H9 (cell line): ENCODE measurements at regions not wholly inside any gene's neighbourhood (a gene's known extent, or its start where the extent isn't known, plus 50 kb on each side); places are given as distances from the start of the nearest gene placed in this dataset.

ENCODE experiments used
- DNase-seq: peaks from one replicate; pipeline ENCODE4 v3.0.0-alpha.2; 2017
- H2AFZ ChIP-seq: one replicate; pipeline ENCODE4 v1.6.1; 2013; ENCODE audit warnings: mild to moderate bottlenecking, low read length, control low read depth, moderate library complexity
- H2AK5ac ChIP-seq: 2 replicates; pipeline ENCODE4 v1.6.1; 2013; ENCODE audit warnings: low read length, control low read depth, mixed read lengths; ENCODE audit not compliant: insufficient read length
- H2BK120ac ChIP-seq: one replicate; pipeline ENCODE4 v1.6.1; 2013; ENCODE audit warnings: low read depth, mild to moderate bottlenecking, low read length, control low read depth, inconsistent platforms; ENCODE audit not compliant: poor library complexity, severe bottlenecking
- H2BK12ac ChIP-seq: 2 replicates; pipeline ENCODE4 v1.6.1; 2013; ENCODE audit warnings: low read length, control low read depth, mixed read lengths, low read depth; ENCODE audit not compliant: insufficient read length
- H2BK15ac ChIP-seq: 2 replicates; pipeline ENCODE4 v1.6.1; 2013; ENCODE audit warnings: low read depth, low read length, control low read depth
- H2BK20ac ChIP-seq: one replicate; pipeline ENCODE4 v1.6.1; 2013; ENCODE audit warnings: low read depth, mild to moderate bottlenecking, low read length, control low read depth, inconsistent platforms; ENCODE audit not compliant: poor library complexity, severe bottlenecking
- H2BK5ac ChIP-seq: 2 replicates; pipeline ENCODE4 v1.6.1; 2013; ENCODE audit warnings: low read length, control low read depth, mixed read lengths; ENCODE audit not compliant: insufficient read length
- H3K14ac ChIP-seq: 2 replicates; pipeline ENCODE4 v1.6.1; 2013; ENCODE audit warnings: low read length, control low read depth; ENCODE audit not compliant: insufficient read depth
- H3K18ac ChIP-seq: 2 replicates; pipeline ENCODE4 v1.6.1; 2013; ENCODE audit warnings: low read depth, mild to moderate bottlenecking, mixed read lengths, low read length, control low read depth; ENCODE audit not compliant: insufficient read length
- H3K23ac ChIP-seq: 2 replicates; pipeline ENCODE4 v1.6.1; 2013; ENCODE audit warnings: low read length, control low read depth, mixed read lengths, low read depth; ENCODE audit not compliant: insufficient read length
- H3K23me2 ChIP-seq: 2 replicates; pipeline ENCODE4 v1.6.1; 2013; ENCODE audit warnings: low read depth, mild to moderate bottlenecking, mixed read lengths, low read length, control low read depth; ENCODE audit not compliant: insufficient read length, poor library complexity, severe bottlenecking
- H3K27ac ChIP-seq: 2 replicates; pipeline ENCODE4 v1.5.1; 2013; ENCODE audit warnings: low read length, control low read depth, mixed read lengths, low read depth; ENCODE audit not compliant: insufficient read length
- H3K27me3 ChIP-seq: 2 replicates; pipeline ENCODE4 v1.6.1; 2013; ENCODE audit warnings: low read length, control low read depth, inconsistent platforms; ENCODE audit not compliant: insufficient read depth
- H3K4ac ChIP-seq: 2 replicates; pipeline ENCODE4 v1.6.1; 2013; ENCODE audit warnings: low read depth, mild to moderate bottlenecking, control low read depth, inconsistent platforms, low read length, moderate library complexity
- H3K4me1 ChIP-seq: 2 replicates; pipeline ENCODE4 v1.6.1; 2013; ENCODE audit warnings: low read length, control low read depth, inconsistent platforms; ENCODE audit not compliant: insufficient read depth
- H3K4me2 ChIP-seq: 2 replicates; pipeline ENCODE4 v1.6.1; 2013; ENCODE audit warnings: low read length, control low read depth, mixed read lengths; ENCODE audit not compliant: insufficient read length, insufficient read depth
- H3K56ac ChIP-seq: 2 replicates; pipeline ENCODE4 v1.6.1; 2013; ENCODE audit warnings: low read depth, mild to moderate bottlenecking, mixed read lengths, low read length, control low read depth; ENCODE audit not compliant: insufficient read length
- H3K79me1 ChIP-seq: 2 replicates; pipeline ENCODE4 v1.6.1; 2013; ENCODE audit warnings: low read depth, mild to moderate bottlenecking, moderate library complexity, low read length, control low read depth, inconsistent platforms; ENCODE audit not compliant: insufficient read depth, poor library complexity, severe bottlenecking
- H3K79me2 ChIP-seq: 2 replicates; pipeline ENCODE4 v1.6.1; 2013; ENCODE audit warnings: low read length, control low read depth, inconsistent platforms; ENCODE audit not compliant: insufficient read depth
- H3K9ac ChIP-seq: 2 replicates; pipeline ENCODE4 v1.6.1; 2013; ENCODE audit warnings: low read length, control low read depth, mixed read lengths; ENCODE audit not compliant: insufficient read length; ENCODE audit errors: extremely low read depth
- H3K9me3 ChIP-seq: one replicate; pipeline ENCODE4 v1.6.1; 2013; ENCODE audit warnings: low read depth, low read length, inconsistent platforms; ENCODE audit not compliant: control insufficient read depth
- H3T11ph ChIP-seq: one replicate; pipeline ENCODE4 v1.6.1; 2013; ENCODE audit warnings: mild to moderate bottlenecking, low read length, control low read depth, inconsistent platforms
- H4K20me1 ChIP-seq: one replicate; pipeline ENCODE4 v1.6.1; 2013; ENCODE audit not compliant: control insufficient read depth, insufficient read length, insufficient read depth
- H4K5ac ChIP-seq: 2 replicates; pipeline ENCODE4 v1.6.1; 2013; ENCODE audit warnings: low read depth, mild to moderate bottlenecking, mixed read lengths, low read length, control low read depth; ENCODE audit not compliant: insufficient read length
- H4K8ac ChIP-seq: replicated peaks from 2 replicates; pipeline ENCODE4 v1.6.1; 2013; ENCODE audit warnings: low read length, control low read depth, mixed read lengths, low read depth; ENCODE audit not compliant: insufficient read length
- H4K91ac ChIP-seq: 2 replicates; pipeline ENCODE4 v1.6.1; 2013; ENCODE audit warnings: low read depth, mild to moderate bottlenecking, moderate library complexity, mixed read lengths, low read length, control low read depth; ENCODE audit not compliant: insufficient read length
- H3K27ac Mint-ChIP-seq, 3 experiments: 2 replicates in 2 of 3; 3 replicates in 1 of 3; pipeline ENCODE4 v1.8.0; 2020 to 2021; ENCODE audit warnings: mixed read lengths in 3 of 3, mild to moderate bottlenecking in 1 of 3, moderate library complexity in 1 of 3
- H3K27me3 Mint-ChIP-seq: 2 replicates; pipeline ENCODE4 v1.8.0; 2021; ENCODE audit warnings: low read depth, mild to moderate bottlenecking, moderate library complexity, mixed read lengths
- H3K36me3 Mint-ChIP-seq, 3 experiments: 2 replicates in 2 of 3; 3 replicates in 1 of 3; pipeline ENCODE4 v1.8.0; 2020 to 2021; ENCODE audit warnings: low read depth in 3 of 3, mixed read lengths in 3 of 3; ENCODE audit not compliant: insufficient read depth in 1 of 3
- H3K4me1 Mint-ChIP-seq, 2 experiments: 2 replicates each; pipeline ENCODE4 v1.8.0; 2020; ENCODE audit warnings: mixed read lengths in 2 of 2
- H3K4me3 Mint-ChIP-seq, 2 experiments: 2 replicates in 1 of 2; 3 replicates in 1 of 2; pipeline ENCODE4 v1.8.0; 2020 to 2021; ENCODE audit warnings: mild to moderate bottlenecking in 2 of 2, mixed read lengths in 2 of 2, moderate library complexity in 1 of 2
- H3K9me3 Mint-ChIP-seq, 2 experiments: 2 replicates in 1 of 2; 3 replicates in 1 of 2; pipeline ENCODE4 v1.8.0; 2020; ENCODE audit warnings: mild to moderate bottlenecking in 2 of 2, mixed read lengths in 2 of 2, moderate library complexity in 1 of 2
- CTCF ChIP-seq: fragments of 200-600 bp; sonication (generic); conservative IDR thresholded peaks from 3 replicates; pipeline ENCODE4 v1.8.0; 2021; ENCODE audit warnings: antibody characterized with exemption, mild to moderate bottlenecking
- WGBS: extraction: QIAGEN DNeasy Blood & Tissue Kit; methylation state at CpG from one replicate; pipeline ENCODE4 v1.1.7; 2013; ENCODE audit warnings: missing lambda C conversion rate, low lambda C conversion rate, mixed read lengths; ENCODE audit not compliant: insufficient read length; ENCODE audit errors: extremely low coverage; 5-methylcytosine and 5-hydroxymethylcytosine counted together

DNA sequence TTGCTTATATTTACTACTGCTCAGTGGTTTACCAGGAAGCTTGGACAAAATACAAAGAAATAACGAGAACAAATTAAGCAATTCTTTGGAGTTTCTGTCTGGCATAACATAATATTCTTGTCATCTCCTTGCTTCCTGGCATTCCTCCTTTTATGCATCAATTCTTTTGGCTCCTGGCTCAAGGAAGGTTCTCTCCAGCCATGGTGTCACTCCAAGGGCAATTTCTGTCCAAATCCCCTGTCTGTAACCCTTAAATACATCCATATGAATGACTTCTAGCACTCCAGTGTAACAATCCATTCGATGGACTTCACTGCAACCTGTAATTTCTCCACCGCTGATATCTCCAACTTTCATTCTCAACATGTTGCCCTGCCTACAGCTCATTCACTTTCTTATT, 617.7 kb upstream of the ANKRD30A start:
- Mint-ChIP-seq H3K4me3 (no peak overlapping the region), H3K27ac (no peak overlapping the region), H3K4me1 (0 out of 4 replicates have a peak, but pooled peaks cover 0 to 2% of the 10 kb centered on the region in 2 experiments), H3K36me3 (no peaks in the 10 kb centered on the region; a peak in 1 of 7 replicates), H3K27me3 (no peaks in the 10 kb centered on the region), H3K9me3 (no peaks in the 10 kb centered on the region)
- Histone ChIP-seq H3K14ac (no peak overlapping the region), H3K56ac (no peak overlapping the region), H4K5ac (no peak overlapping the region), H3K27ac (no peak overlapping the region), H2BK12ac (no peak overlapping the region), H4K91ac (no peak overlapping the region), H3K79me1 (no peaks in the 10 kb centered on the region), H3K9me3 (no peaks in the 10 kb centered on the region), H3T11ph (no peak overlapping the region), H3K4me1 (no peaks in the 10 kb centered on the region), H2BK15ac (no peak overlapping the region), H2BK20ac (no peak overlapping the region), H4K20me1 (no peaks in the 10 kb centered on the region), H3K27me3 (no peaks in the 10 kb centered on the region), H3K4me2 (no peak overlapping the region), H2BK120ac (no peak overlapping the region), H3K4ac (no peak overlapping the region), H4K8ac (no peak overlapping the region), H3K23me2 (no peaks in the 10 kb centered on the region), H3K23ac (no peak overlapping the region), H3K79me2 (no peaks in the 10 kb centered on the region), H2AFZ (no peak overlapping the region), H2AK5ac (no peak overlapping the region), H2BK5ac (no peak overlapping the region), H3K18ac (no peak overlapping the region), H3K9ac (no peak overlapping the region)
- no CpG with 5 or more reads among the region's 3 CpGs for WGBS
- TF ChIP-seq CTCF, result no peak
- DNase-seq, result no peak
